H7 (cell line): ENCODE measurements at regions not wholly inside any gene's neighbourhood (a gene's known extent, or its start where the extent isn't known, plus 50 kb on each side); places are given as distances from the start of the nearest gene placed in this dataset.

Source experiments
- DNase-seq: peaks from one replicate; pipeline ENCODE4 v3.0.0; 2012
- H3K27me3 ChIP-seq: 2 replicates; pipeline ENCODE4 v1.6.0; 2011; ENCODE audit warnings: mild to moderate bottlenecking, low read length; ENCODE audit not compliant: control insufficient read depth, insufficient read depth
- H3K36me3 ChIP-seq: replicated peaks from 2 replicates; pipeline ENCODE4 v1.5.1; 2011; ENCODE audit warnings: low read length; ENCODE audit not compliant: control insufficient read depth, insufficient read depth
- H3K4me3 ChIP-seq: 2 replicates; pipeline ENCODE4 v1.5.1; 2011; ENCODE audit warnings: low read depth, mild to moderate bottlenecking, control low read depth, low read length, moderate library complexity; ENCODE audit not compliant: insufficient read depth

GRCh38 chr14:94677747-94678146 lies 65.6 kb downstream of the SERPINA3 start:
- H3K36me3 ChIP-seq: no peaks in the 10 kb centered on the region
- H3K4me3 ChIP-seq: no peak overlapping the region
- no peaks in the 10 kb centered on the region; the same call in 1 of the 2 replicates for H3K27me3 ChIP-seq
- no peak for DNase-seq

GRCh38 chr14:94677213-94677612 lies 65.0 kb downstream of the SERPINA3 start:
- Histone ChIP-seq H3K4me3 (no peak overlapping the region), H3K27me3 (no peaks in the 10 kb centered on the region; the same call in 1 of the 2 replicates), H3K36me3 (no peaks in the 10 kb centered on the region)
- DNase-seq: no peak

- Histone ChIP-seq H3K36me3 (no peaks in the 10 kb centered on the region), H3K27me3 (no peaks in the 10 kb centered on the region; the same call in 1 of the 2 replicates)
- DNase-seq: no peak
These were observed 64.4 kb downstream of the SERPINA3 start for GRCh38 chr14:94676495-94677185.

GRCh38 chr14:94675036-94675435 lies 62.8 kb downstream of the SERPINA3 start:
- DNase-seq: no peak

More at GRCh38 chr14:94676495-94677185, 64.4 kb downstream of the SERPINA3 start:
- no peak overlapping the region for H3K4me3 ChIP-seq

GRCh38 chr14:94673781-94674231 lies 61.6 kb downstream of the SERPINA3 start:
- no peaks in the 10 kb centered on the region; the same call in 1 of the 2 replicates for H3K27me3 ChIP-seq

More at GRCh38 chr14:94675036-94675435, 62.8 kb downstream of the SERPINA3 start:
- Histone ChIP-seq H3K4me3 (no peak overlapping the region), H3K36me3 (no peaks in the 10 kb centered on the region), H3K27me3 (no peaks in the 10 kb centered on the region; the same call in 1 of the 2 replicates)

More at GRCh38 chr14:94673781-94674231, 61.6 kb downstream of the SERPINA3 start:
- DNase-seq: no peak
- Histone ChIP-seq H3K36me3 (no peaks in the 10 kb centered on the region), H3K4me3 (no peak overlapping the region)
